K562 (cell line): ENCODE measurements at regions not wholly inside any gene's neighbourhood (a gene's known extent, or its start where the extent isn't known, plus 50 kb on each side); places are given as distances from the start of the nearest gene placed in this dataset.

Experiments used
- ATAC-seq: fragments of 200-7000 bp; cut with Tn5 transposase; 3 replicates; pipeline ENCODE4 v1.9.1; 2020; ENCODE audit warnings: moderate library complexity
- BruUV-seq: library from RNA; stranded (reverse); fragments of 400-500 nt; replicated peaks from 2 replicates; lab custom pipeline; 2021; lab: Mats Ljungman, UMichigan
- CTCF ChIA-PET: fragments of 300-600 bp; formaldehyde crosslinking; extraction: SDS; loops from one replicate; lab custom pipeline; 2021; ENCODE audit warnings: low intra/inter-chr PET ratio; lab: Yijun Ruan, JAX
- POLR2A ChIA-PET: fragments of 300-600, 350-650 bp; sonication (Branson Sonifier 250); formaldehyde crosslinking; extraction: SDS; loops from one replicate; lab custom pipeline; 2021; ENCODE audit warnings: antibody characterized with exemption, inconsistent platforms; lab: Yijun Ruan, JAX
- DNase-seq, 4 experiments: peaks; one replicate each; pipeline versions ENCODE4 v3.0.0 to v3.0.0-alpha.2; 2011 to 2018; ENCODE audit warnings: low spot score in 3 of 4, mixed read lengths in 3 of 4; ENCODE audit errors: extremely low read depth in 1 of 4
- FAIRE-seq: peaks from 2 replicates; lab custom pipeline; 2011; peaks lifted over from hg19 to GRCh38; lab: Jason Lieb, UNC
- H2AFZ ChIP-seq: 2 replicates; pipeline ENCODE4 v1.6.0; 2011; ENCODE audit warnings: low read depth, low read length, control low read depth, inconsistent platforms
- H3K27ac ChIP-seq: fragments of 200-600 bp; 3 replicates; pipeline ENCODE4 v1.8.0; 2011; ENCODE audit warnings: low read depth, mild to moderate bottlenecking, control low read depth, inconsistent platforms, low read length, moderate library complexity, mixed read lengths; ENCODE audit errors: extremely low read depth
- H3K27me3 ChIP-seq, 2 experiments: fragments of 300-600 bp in 1 of 2; 2 replicates in 1 of 2; 3 replicates in 1 of 2; pipeline versions ENCODE4 v1.6.0 to v1.8.0; 2011; ENCODE audit warnings: inconsistent platforms in 2 of 2, low read length in 2 of 2, mild to moderate bottlenecking in 1 of 2, mixed read lengths in 1 of 2, moderate library complexity in 1 of 2; ENCODE audit not compliant: control insufficient read depth in 2 of 2, insufficient read depth in 2 of 2
- H3K36me3 ChIP-seq: fragments of 300-600 bp; 3 replicates; pipeline ENCODE4 v1.8.0; 2011; ENCODE audit warnings: mild to moderate bottlenecking, low read length, inconsistent platforms; ENCODE audit not compliant: control insufficient read depth, insufficient read depth
- H3K4me1 ChIP-seq, 2 experiments: fragments of 200-600 bp in 1 of 2; replicated peaks in 1 of 2; 2 replicates in 1 of 2; 3 replicates in 1 of 2; pipeline versions ENCODE4 v1.5.1 to v1.8.0; 2011; ENCODE audit warnings: inconsistent platforms in 2 of 2, low read length in 2 of 2, mild to moderate bottlenecking in 1 of 2, mixed read lengths in 1 of 2, moderate library complexity in 1 of 2; ENCODE audit not compliant: control insufficient read depth in 2 of 2, insufficient read depth in 2 of 2
- H3K4me2 ChIP-seq: 2 replicates; pipeline ENCODE4 v1.6.1; 2011; ENCODE audit warnings: low read length, control low read depth, inconsistent platforms, mixed read lengths; ENCODE audit not compliant: insufficient read depth
- H3K4me3 ChIP-seq: fragments of 200-600 bp; sonication (generic), shearing (Covaris generic); 2 replicates; pipeline ENCODE4 v1.5.1; 2016; ENCODE audit warnings: control low read depth, inconsistent platforms
- H3K79me2 ChIP-seq: fragments of 200-600 bp; 3 replicates; pipeline ENCODE4 v1.8.0; 2011; ENCODE audit warnings: low read length, inconsistent platforms; ENCODE audit not compliant: control insufficient read depth, insufficient read depth
- H3K9ac ChIP-seq, 2 experiments: 2 replicates each; pipeline versions ENCODE4 v1.6.0 to v1.6.1; 2011; ENCODE audit warnings: low read depth in 2 of 2, low read length in 2 of 2, control low read depth in 1 of 2, inconsistent platforms in 1 of 2, mild to moderate bottlenecking in 1 of 2, mixed read lengths in 1 of 2; ENCODE audit not compliant: insufficient read depth in 1 of 2
- H3K9me1 ChIP-seq: one replicate; pipeline ENCODE4 v1.6.0; 2011; ENCODE audit warnings: inconsistent platforms, mild to moderate bottlenecking, low read length, moderate library complexity; ENCODE audit not compliant: control insufficient read depth, insufficient read depth
- H3K9me3 ChIP-seq: replicated peaks from 2 replicates; pipeline ENCODE4 v1.5.1; 2011; ENCODE audit warnings: low read depth, low read length, inconsistent platforms; ENCODE audit not compliant: control insufficient read depth, insufficient read depth
- H4K20me1 ChIP-seq: replicated peaks from 2 replicates; pipeline ENCODE4 v1.6.1; 2011; ENCODE audit warnings: low read length, inconsistent platforms, mixed read lengths; ENCODE audit not compliant: control insufficient read depth, insufficient read depth
- EGR1 ChIP-seq: fragments of 450-650 bp; conservative IDR thresholded peaks from 2 replicates; pipeline ENCODE4 v1.6.1; 2017; ENCODE audit warnings: mild to moderate bottlenecking
- HLTF ChIP-seq: fragments of 450-650 bp; IDR thresholded peaks from 2 replicates; pipeline ENCODE4 v1.6.1; 2016
- MXI1 ChIP-seq: IDR thresholded peaks from 2 replicates; pipeline ENCODE4 v1.6.1; 2011; ENCODE audit warnings: low read depth, mild to moderate bottlenecking, improper control_type of control experiment, low read length
- NFYB ChIP-seq: IDR thresholded peaks from 2 replicates; pipeline ENCODE4 v1.6.1; 2011; ENCODE audit warnings: mild to moderate bottlenecking, moderate library complexity; ENCODE audit not compliant: insufficient read length; ENCODE audit errors: extremely low read depth
- NR2F6 ChIP-seq: fragments of 450-650 bp; formaldehyde crosslinking; IDR thresholded peaks from 2 replicates; pipeline ENCODE4 v1.4.0; 2020; ENCODE audit warnings: mild to moderate bottlenecking
- POLR3A ChIP-seq: IDR thresholded peaks from 2 replicates; pipeline ENCODE4 v1.6.1; 2011; ENCODE audit warnings: borderline replicate concordance, mild to moderate bottlenecking, moderate library complexity; ENCODE audit not compliant: insufficient read length, insufficient read depth; ENCODE audit errors: extremely low read depth
- PTTG1 ChIP-seq: fragments of 450-650 bp; IDR thresholded peaks from 2 replicates; pipeline ENCODE4 v1.6.1; 2016; ENCODE audit warnings: low read depth, mild to moderate bottlenecking, missing genetic modification characterization, missing compliant biosample characterization
- PYGO2 ChIP-seq: fragments of 450-650 bp; IDR thresholded peaks from 2 replicates; pipeline ENCODE4 v1.6.1; 2016; ENCODE audit warnings: mild to moderate bottlenecking, missing genetic modification characterization, moderate library complexity, missing compliant biosample characterization
- TCF3 ChIP-seq: sonication (generic); formaldehyde crosslinking; IDR thresholded peaks from 2 replicates; pipeline ENCODE4 v1.4.0; 2020; ENCODE audit warnings: mild to moderate bottlenecking, missing genetic modification reagents
- ZNF134 ChIP-seq: fragments of 250-450 bp; sonication (Bioruptor Pico); conservative IDR thresholded peaks from 2 replicates; pipeline ENCODE4 v1.4.0; 2020
- ZNF165 ChIP-seq: fragments of 250-450 bp; sonication (Bioruptor Pico); IDR thresholded peaks from 2 replicates; pipeline ENCODE4 v1.4.0; 2020; ENCODE audit warnings: borderline replicate concordance
- ZNF197 ChIP-seq: fragments of 200-800 bp; sonication (Bioruptor generic); IDR thresholded peaks from 2 replicates; pipeline ENCODE4 v1.6.1; 2016; ENCODE audit warnings: low read depth, missing genetic modification characterization, missing compliant biosample characterization
- WGBS: fragments of 100-300 bp; shearing (Covaris generic); methylation state at CpG from one replicate; pipeline ENCODE4 v1.1.6; 2016; ENCODE audit warnings: low coverage, mixed read lengths; ENCODE audit not compliant: insufficient coverage; ENCODE audit errors: missing lambda C conversion rate; 5-methylcytosine and 5-hydroxymethylcytosine counted together
- in situ Hi-C: fragments of 300-500 bp; cut with MboI; formaldehyde crosslinking; loops from 4 replicates; pipeline ENCODE4 v1.15.0; 2018; ENCODE audit warnings: inconsistent platforms, mixed read lengths
- intact Hi-C: fragments of 100-400 bp; cut with micrococcal nuclease; formaldehyde crosslinking; loops from 2 replicates; pipeline ENCODE4 v1.14.2; 2022
- TF ChIP-seq, protein P1 (sequence below), 2 experiments: fragments of 450-650 bp in 1 of 2; sonication (generic) in 1 of 2; formaldehyde crosslinking in 1 of 2; IDR thresholded peaks in 1 of 2; conservative IDR thresholded peaks in 1 of 2; 2 replicates each; pipeline versions ENCODE4 v1.6.1 to v1.8.1; 2016 to 2023; ENCODE audit warnings: mild to moderate bottlenecking in 2 of 2, moderate library complexity in 2 of 2, inconsistent platforms in 1 of 2, missing genetic modification reagents in 1 of 2
- TF ChIP-seq, protein P2 (sequence below): sonication (generic); formaldehyde crosslinking; IDR thresholded peaks from 2 replicates; pipeline ENCODE4 v1.8.0; 2022; ENCODE audit warnings: missing genetic modification reagents, mild to moderate bottlenecking, borderline replicate concordance
- TF ChIP-seq, protein P3 (sequence below): sonication (generic); formaldehyde crosslinking; IDR thresholded peaks from 2 replicates; pipeline ENCODE4 v1.8.0; 2023; ENCODE audit warnings: mild to moderate bottlenecking, missing genetic modification reagents
- TF ChIP-seq, protein P4 (sequence below), 2 experiments: fragments of 450-650 bp; conservative IDR thresholded peaks; 2 replicates each; pipeline ENCODE4 v1.6.1; 2017; ENCODE audit warnings: mild to moderate bottlenecking in 2 of 2, moderate library complexity in 2 of 2

DNA sequence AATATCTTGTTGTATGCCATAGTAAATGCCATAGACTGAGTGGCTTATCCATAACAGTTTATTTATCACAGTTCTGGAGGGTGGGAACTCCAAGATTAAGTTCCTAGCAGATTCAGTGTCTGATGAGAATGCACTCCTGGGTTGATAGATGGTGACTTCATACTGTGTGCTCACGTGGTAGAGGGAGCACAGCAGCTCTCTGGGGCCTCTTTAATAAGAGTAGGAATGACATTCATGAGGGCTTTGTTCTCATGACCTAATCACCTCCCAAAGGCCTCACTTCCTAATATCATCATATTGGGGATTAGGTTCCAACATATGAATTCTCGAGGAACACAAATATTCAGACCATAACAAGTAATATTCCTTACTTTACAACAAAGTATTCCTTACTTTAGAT is 98.1 kb upstream of the SH3BP4 start (continued):
- TF ChIP-seq, protein P1, sequence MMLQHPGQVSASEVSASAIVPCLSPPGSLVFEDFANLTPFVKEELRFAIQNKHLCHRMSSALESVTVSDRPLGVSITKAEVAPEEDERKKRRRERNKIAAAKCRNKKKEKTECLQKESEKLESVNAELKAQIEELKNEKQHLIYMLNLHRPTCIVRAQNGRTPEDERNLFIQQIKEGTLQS (IDR thresholded peaks at IDR 0.05), result no peak
- TF ChIP-seq, protein P1 (CRISPR knock-in tag; conservative IDR thresholded peaks at IDR 0.05), result no peak
- TF ChIP-seq ZNF165 (CRISPR knock-in tag), result no peak
- no peak for TF ChIP-seq ZNF134 (CRISPR knock-in tag)

DNA sequence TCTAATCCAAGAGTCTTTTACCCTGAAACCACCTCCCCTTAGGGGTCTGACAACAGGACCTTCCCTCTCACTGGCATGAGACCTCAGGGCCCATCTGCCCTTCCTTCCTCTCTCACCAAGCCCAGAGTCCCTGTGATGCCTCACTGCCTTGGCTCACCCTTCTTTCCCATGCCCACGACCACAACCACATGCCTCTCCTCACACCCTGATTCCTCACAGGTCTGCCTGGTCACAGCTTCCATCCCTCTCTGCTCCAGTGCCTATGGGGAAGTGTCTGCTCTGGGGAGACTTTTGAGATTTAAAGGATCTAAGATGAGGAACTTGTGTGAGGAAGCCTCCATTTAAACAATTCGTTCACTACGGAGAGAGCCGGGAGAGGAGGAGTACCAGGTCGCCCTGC is 98.9 kb upstream of the SH3BP4 start:
- no peak overlapping the region for H2AFZ ChIP-seq
- no peaks in the 10 kb centered on the region for H3K4me1 ChIP-seq
- 0% methylated on average over 4 of the region's 5 CpGs for WGBS
- no peak for FAIRE-seq
- no peaks in the 10 kb centered on the region for H3K79me2 ChIP-seq
- no peak overlapping the region for H3K4me2 ChIP-seq
- no TSS peak for BruUV-seq
- POLR2A ChIA-PET, result no interaction called here
- no peak overlapping the region for H3K9ac ChIP-seq
- no peaks in the 10 kb centered on the region for H3K9me1 ChIP-seq
- peaks cover 0 to 6% of the 10 kb centered on the region in 2 experiments; a peak in 1 of 5 replicates for H3K27me3 ChIP-seq
- no peaks in the 10 kb centered on the region for H4K20me1 ChIP-seq
- no peaks in the 10 kb centered on the region for H3K36me3 ChIP-seq
- no peaks in the 10 kb centered on the region for H3K9me3 ChIP-seq
- no peak for ATAC-seq
- no peak overlapping the region for H3K27ac ChIP-seq
- no peak for DNase-seq
- intact Hi-C loops (no loop called here), in situ Hi-C loops (no loop called here)
- CTCF ChIA-PET, result no interaction called here
- H3K4me3 ChIP-seq, result no peak overlapping the region
- TF ChIP-seq, protein P2, sequence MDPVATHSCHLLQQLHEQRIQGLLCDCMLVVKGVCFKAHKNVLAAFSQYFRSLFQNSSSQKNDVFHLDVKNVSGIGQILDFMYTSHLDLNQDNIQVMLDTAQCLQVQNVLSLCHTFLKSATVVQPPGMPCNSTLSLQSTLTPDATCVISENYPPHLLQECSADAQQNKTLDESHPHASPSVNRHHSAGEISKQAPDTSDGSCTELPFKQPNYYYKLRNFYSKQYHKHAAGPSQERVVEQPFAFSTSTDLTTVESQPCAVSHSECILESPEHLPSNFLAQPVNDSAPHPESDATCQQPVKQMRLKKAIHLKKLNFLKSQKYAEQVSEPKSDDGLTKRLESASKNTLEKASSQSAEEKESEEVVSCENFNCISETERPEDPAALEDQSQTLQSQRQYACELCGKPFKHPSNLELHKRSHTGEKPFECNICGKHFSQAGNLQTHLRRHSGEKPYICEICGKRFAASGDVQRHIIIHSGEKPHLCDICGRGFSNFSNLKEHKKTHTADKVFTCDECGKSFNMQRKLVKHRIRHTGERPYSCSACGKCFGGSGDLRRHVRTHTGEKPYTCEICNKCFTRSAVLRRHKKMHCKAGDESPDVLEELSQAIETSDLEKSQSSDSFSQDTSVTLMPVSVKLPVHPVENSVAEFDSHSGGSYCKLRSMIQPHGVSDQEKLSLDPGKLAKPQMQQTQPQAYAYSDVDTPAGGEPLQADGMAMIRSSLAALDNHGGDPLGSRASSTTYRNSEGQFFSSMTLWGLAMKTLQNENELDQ (CRISPR knock-in tag), result no peak
- TF ChIP-seq NR2F6 (CRISPR knock-in tag) (no peak), POLR3A (no peak), MXI1 (no peak), NFYB (no peak), HLTF (no peak), ZNF197 (no peak), PTTG1 (tag) (no peak), PYGO2 (tag) (no peak), TCF3 (CRISPR knock-in tag) (no peak), EGR1 (no peak)
- TF ChIP-seq, protein P3, sequence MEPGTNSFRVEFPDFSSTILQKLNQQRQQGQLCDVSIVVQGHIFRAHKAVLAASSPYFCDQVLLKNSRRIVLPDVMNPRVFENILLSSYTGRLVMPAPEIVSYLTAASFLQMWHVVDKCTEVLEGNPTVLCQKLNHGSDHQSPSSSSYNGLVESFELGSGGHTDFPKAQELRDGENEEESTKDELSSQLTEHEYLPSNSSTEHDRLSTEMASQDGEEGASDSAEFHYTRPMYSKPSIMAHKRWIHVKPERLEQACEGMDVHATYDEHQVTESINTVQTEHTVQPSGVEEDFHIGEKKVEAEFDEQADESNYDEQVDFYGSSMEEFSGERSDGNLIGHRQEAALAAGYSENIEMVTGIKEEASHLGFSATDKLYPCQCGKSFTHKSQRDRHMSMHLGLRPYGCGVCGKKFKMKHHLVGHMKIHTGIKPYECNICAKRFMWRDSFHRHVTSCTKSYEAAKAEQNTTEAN (CRISPR knock-in tag), result no peak
- TF ChIP-seq, protein P4, sequence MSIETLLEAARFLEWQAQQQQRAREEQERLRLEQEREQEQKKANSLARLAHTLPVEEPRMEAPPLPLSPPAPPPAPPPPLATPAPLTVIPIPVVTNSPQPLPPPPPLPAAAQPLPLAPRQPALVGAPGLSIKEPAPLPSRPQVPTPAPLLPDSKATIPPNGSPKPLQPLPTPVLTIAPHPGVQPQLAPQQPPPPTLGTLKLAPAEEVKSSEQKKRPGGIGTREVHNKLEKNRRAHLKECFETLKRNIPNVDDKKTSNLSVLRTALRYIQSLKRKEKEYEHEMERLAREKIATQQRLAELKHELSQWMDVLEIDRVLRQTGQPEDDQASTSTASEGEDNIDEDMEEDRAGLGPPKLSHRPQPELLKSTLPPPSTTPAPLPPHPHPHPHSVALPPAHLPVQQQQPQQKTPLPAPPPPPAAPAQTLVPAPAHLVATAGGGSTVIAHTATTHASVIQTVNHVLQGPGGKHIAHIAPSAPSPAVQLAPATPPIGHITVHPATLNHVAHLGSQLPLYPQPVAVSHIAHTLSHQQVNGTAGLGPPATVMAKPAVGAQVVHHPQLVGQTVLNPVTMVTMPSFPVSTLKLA (conservative IDR thresholded peaks at IDR 0.05), result no peak
